Activated T-helper 1 cell treated with anti-CD3 and anti-CD28 coated beads, Interleukin-12 subunit alpha, Interleukin-12 subunit beta, Interleukin-2, Interleukin-4 antibody, amounts not matched to agents 30 ng/mL and 10 ng/mL and 1 ng/mL, durations not matched to agents 14 hours and 24 hours and 36 hours (primary cell): ENCODE measurements at regions not wholly inside any gene's neighbourhood (a gene's known extent, or its start where the extent isn't known, plus 50 kb on each side); places are given as distances from the start of the nearest gene placed in this dataset.

Source experiments
- DNase-seq: peaks from one replicate; pipeline ENCODE4 v3.0.0; 2021; ENCODE audit warnings: low spot score
- H3K27ac Mint-ChIP-seq: one replicate; pipeline ENCODE4 v1.8.0; 2021; ENCODE audit warnings: mild to moderate bottlenecking, mixed read lengths
- H3K27me3 Mint-ChIP-seq: one replicate; pipeline ENCODE4 v1.8.0; 2022; ENCODE audit warnings: mild to moderate bottlenecking, moderate library complexity, mixed read lengths; ENCODE audit not compliant: insufficient read depth
- H3K36me3 Mint-ChIP-seq: one replicate; pipeline ENCODE4 v1.8.0; 2021; ENCODE audit warnings: low read depth, mixed read lengths
- H3K4me1 Mint-ChIP-seq: one replicate; pipeline ENCODE4 v1.8.0; 2021; ENCODE audit warnings: low read depth, mixed read lengths
- H3K4me3 Mint-ChIP-seq: one replicate; pipeline ENCODE4 v1.8.0; 2021; ENCODE audit warnings: mild to moderate bottlenecking, moderate library complexity, mixed read lengths
- H3K9me3 Mint-ChIP-seq: one replicate; pipeline ENCODE4 v1.8.0; 2021; ENCODE audit warnings: mixed read lengths
- intact Hi-C: fragments of 100-400 bp; cut with micrococcal nuclease; formaldehyde crosslinking; loops from one replicate; pipeline ENCODE4 v1.15.1; 2024

DNA sequence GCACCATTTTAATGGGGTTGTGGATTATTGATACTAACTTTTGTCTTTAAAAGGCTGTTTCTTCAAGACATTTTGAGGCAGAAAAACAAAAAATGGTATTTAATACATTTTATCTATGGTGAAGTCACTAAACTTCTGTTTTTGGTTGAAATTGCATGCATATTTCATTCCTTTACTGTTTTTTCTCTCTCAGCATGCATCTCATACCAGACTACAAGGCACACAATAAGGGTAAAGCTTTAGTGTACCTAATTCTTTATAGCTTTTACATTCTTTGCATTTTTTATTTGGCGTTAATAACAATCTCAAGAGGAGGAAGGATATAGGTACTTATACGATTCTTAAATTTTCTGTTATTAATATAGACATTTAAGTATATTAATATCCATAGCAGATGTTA, 151.0 kb upstream of the DKK2 start:
- intact Hi-C loops = no loop called here
- H3K27ac Mint-ChIP-seq = no peak overlapping the region
- no peaks in the 10 kb centered on the region for H3K4me1 Mint-ChIP-seq
- no peaks in the 10 kb centered on the region for H3K27me3 Mint-ChIP-seq
- H3K4me3 Mint-ChIP-seq = no peak overlapping the region
- H3K36me3 Mint-ChIP-seq = no peaks in the 10 kb centered on the region
- H3K9me3 Mint-ChIP-seq = no peaks in the 10 kb centered on the region
- no peak for DNase-seq

DNA sequence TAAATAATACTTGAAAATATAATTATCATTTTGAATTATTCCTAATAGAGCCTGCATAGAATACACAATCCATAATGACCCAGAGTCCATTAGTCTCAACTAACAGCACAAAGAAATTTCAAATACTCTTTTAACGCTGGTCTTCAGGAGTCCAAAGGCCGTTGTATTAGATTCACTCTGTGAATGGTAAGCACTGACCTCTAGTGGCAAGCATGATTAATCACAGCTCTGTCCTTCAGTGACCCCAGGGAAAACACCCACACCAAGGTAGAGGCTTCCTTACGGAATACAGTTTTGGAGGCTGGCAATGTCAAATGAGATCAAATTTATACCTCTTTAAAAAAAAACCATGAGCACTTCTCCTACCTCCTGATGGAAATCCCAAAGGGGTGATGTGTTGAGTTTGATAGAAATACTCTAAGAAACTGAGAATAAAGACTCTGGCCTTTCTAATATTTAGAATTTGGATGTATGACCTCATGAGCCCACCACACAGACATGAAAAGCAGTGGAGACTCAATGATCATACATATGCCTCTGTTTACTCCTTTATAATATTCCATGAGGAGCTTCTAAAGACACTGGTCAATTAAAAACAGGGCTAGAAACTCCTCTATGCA, 147.2 kb upstream of the DKK2 start:
- Mint-ChIP-seq H3K4me1 (no peaks in the 10 kb centered on the region), H3K4me3 (no peak overlapping the region), H3K36me3 (no peaks in the 10 kb centered on the region), H3K9me3 (no peaks in the 10 kb centered on the region), H3K27me3 (no peaks in the 10 kb centered on the region), H3K27ac (no peak overlapping the region)
- no peak for DNase-seq
- intact Hi-C loops = loop anchor here (2.0 kb wide), 1 partner anchor 814 kb away; the partner anchor contains the start of gene GIMD1

DNA sequence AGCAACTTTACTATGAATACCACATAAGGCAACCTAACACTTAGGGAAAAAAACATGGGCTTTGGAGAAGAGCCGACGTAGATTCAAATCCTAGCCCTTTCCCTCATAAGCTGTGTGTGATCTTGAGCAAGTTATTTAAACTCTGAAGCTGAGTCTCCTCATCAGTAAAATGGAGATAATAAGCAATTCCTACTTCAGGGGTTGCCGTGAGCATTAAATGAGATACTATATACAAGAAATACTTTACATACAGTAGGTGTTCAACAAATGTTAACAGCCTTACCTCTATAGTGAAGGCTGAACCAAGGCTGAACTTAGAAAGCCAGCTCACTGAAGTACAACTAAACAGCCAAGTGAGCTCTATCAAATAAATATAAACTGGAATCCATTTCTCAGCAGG, 146.2 kb upstream of the DKK2 start:
- Mint-ChIP-seq H3K9me3 (no peaks in the 10 kb centered on the region), H3K36me3 (no peaks in the 10 kb centered on the region), H3K27ac (no peak overlapping the region), H3K4me1 (no peaks in the 10 kb centered on the region), H3K27me3 (no peaks in the 10 kb centered on the region), H3K4me3 (no peak overlapping the region)
- DNase-seq = no peak
- intact Hi-C loops = loop anchor here (2.0 kb wide), 1 partner anchor 814 kb away; the partner anchor contains the start of gene GIMD1

DNA sequence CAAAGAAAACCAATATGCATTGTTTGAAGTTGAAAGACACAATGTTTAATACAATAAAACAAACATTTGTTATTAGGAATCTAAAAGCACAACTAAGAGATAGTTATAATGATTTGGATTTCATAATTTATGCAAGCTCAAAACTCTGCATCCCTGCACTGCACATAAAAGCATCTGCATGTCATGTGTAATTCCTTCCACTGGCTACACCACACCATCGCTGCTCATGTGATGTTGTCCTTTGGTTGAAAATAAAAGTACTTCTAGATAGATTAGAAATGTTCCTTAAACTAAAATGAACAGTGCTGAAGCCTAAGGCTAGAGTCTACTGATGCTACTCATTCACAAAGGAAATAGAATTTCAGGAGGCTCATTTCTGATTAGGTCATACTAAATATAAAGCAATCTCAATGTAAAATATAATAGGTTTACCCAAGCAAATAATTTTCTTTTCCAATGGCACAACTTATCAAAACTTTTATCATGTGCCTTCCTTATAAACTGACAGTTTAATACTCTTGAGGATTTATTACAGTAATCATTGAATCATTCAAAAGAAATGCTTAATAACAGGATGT, 130.8 kb upstream of the DKK2 start:
- Mint-ChIP-seq H3K4me1 (no peaks in the 10 kb centered on the region), H3K9me3 (peaks cover 10% of the 10 kb centered on the region), H3K27ac (no peak overlapping the region), H3K27me3 (no peaks in the 10 kb centered on the region), H3K4me3 (no peak overlapping the region), H3K36me3 (no peaks in the 10 kb centered on the region)
- intact Hi-C loops = no loop called here
- no peak for DNase-seq

DNA sequence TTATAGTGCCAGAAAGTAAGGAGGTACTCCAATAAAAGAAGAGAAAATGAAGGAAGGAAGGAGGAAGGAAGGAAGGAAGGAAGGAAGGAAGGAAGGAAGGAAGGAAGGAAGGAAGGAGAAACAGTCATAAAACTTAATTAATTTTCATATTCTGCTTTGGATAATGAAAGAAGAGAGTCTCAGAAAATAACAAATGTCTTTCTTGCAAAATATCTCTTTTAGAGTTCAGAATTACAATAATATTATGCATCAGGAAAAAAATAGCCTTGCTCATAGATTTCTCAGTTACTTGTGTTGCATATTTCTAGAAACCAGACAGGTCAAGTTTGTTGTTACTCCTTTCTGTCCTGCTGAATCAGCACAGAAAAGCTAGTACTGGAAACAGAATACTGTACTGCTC, 130.1 kb upstream of the DKK2 start:
- no peak overlapping the region for H3K4me3 Mint-ChIP-seq
- intact Hi-C loops = no loop called here
- no peaks in the 10 kb centered on the region for H3K27me3 Mint-ChIP-seq
- no peak for DNase-seq
- H3K27ac Mint-ChIP-seq = no peak overlapping the region
- no peaks in the 10 kb centered on the region for H3K36me3 Mint-ChIP-seq
- no peaks in the 10 kb centered on the region for H3K4me1 Mint-ChIP-seq
- H3K9me3 Mint-ChIP-seq = peaks cover 10% of the 10 kb centered on the region

DNA sequence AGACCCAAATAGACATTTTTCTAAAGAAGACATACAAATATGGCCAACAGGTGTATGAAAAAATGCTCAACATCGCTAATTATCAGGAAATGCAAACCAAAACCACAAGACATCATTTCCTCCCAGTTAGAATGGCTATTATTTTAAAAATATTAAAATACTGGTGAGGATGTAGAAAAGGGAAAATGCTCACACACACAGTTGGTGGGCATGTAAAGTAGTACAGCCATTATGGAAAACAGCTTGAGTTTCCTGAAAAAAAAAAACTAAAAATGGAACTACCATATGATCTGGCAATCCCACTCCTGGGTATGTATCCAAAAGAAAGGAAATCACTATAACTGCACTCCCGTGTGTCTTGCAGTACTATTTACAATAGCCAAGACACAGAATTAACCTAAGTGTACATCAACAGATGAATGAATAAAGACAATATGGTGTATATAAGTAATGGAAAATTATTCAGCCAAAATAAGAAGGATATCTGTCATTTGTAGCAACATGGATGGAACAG, 128.9 kb upstream of the DKK2 start:
- peaks cover 10% of the 10 kb centered on the region for H3K9me3 Mint-ChIP-seq
- no peak for DNase-seq
- no peak overlapping the region for H3K27ac Mint-ChIP-seq
- H3K4me1 Mint-ChIP-seq = no peaks in the 10 kb centered on the region
- H3K4me3 Mint-ChIP-seq = no peak overlapping the region
- no peaks in the 10 kb centered on the region for H3K27me3 Mint-ChIP-seq
- no peaks in the 10 kb centered on the region for H3K36me3 Mint-ChIP-seq
- intact Hi-C loops = no loop called here

DNA sequence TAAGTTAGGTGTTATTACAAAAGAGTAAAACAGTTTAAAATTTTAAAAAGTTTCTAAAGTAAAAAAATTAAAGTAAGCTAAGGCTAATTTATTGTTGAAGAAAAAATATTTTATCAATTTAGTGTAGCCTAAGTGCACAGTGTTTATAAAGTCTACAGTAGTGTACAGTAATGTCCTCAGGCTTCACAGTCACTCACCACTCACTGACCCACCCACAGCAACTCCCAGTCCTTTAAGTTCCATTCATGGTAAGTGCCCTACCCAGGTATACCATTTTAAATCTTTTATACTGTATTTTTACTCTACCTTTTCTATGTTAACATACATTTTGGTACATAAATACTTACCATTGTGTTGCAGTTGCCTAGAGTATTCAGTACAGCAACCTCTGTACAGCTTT, 120.3 kb upstream of the DKK2 start:
- no peak overlapping the region for H3K27ac Mint-ChIP-seq
- no peaks in the 10 kb centered on the region for H3K4me1 Mint-ChIP-seq
- intact Hi-C loops = no loop called here
- no peak for DNase-seq
- H3K4me3 Mint-ChIP-seq = no peak overlapping the region
- no peaks in the 10 kb centered on the region for H3K36me3 Mint-ChIP-seq
- peaks cover 2% of the 10 kb centered on the region for H3K27me3 Mint-ChIP-seq
- H3K9me3 Mint-ChIP-seq = no peaks in the 10 kb centered on the region

DNA sequence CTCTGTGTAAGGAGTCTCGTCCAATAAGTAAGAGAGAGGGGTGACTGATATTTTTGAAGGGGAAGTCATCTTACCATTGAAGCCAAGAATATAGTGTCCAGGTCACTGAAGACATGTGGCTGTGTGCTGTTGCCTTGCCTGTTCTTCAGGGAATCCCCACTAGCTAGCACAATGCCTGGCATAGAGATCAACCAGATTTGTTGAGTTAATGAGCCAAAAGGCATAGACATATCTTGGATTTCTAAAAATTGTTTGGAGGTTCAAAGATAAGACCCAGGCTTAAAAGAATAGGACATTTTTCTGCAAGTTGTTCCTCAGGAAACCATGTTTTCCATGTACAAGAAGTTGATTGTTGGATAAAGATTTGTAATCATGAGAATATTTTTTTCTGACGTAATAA, 119.3 kb upstream of the DKK2 start:
- DNase-seq = no peak
- intact Hi-C loops = no loop called here
- H3K27ac Mint-ChIP-seq = no peak overlapping the region
- H3K27me3 Mint-ChIP-seq = peaks cover 2% of the 10 kb centered on the region
- H3K9me3 Mint-ChIP-seq = no peaks in the 10 kb centered on the region
- H3K4me3 Mint-ChIP-seq = no peak overlapping the region
- no peaks in the 10 kb centered on the region for H3K36me3 Mint-ChIP-seq
- no peaks in the 10 kb centered on the region for H3K4me1 Mint-ChIP-seq

DNA sequence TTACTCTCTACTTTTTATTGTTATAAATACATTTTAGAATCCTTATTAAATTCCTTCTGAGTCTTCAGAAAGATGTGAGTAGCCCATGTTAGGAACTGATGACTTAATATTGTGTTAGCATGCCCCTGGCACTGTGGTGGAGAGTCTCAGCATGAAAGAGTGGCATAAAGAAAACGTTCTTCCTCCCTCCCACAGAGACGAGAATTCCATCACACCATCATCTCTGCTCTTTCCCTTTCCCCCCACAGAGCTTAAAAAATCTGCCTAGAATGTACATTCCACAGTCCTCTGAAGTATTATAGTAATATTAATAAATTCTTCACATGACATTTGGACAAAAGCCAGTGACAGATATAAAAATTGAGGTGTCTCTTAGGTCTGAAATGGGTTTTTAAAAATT, 117.8 kb upstream of the DKK2 start:
- H3K4me3 Mint-ChIP-seq = no peak overlapping the region
- intact Hi-C loops = no loop called here
- H3K4me1 Mint-ChIP-seq = no peaks in the 10 kb centered on the region
- no peak for DNase-seq
- no peaks in the 10 kb centered on the region for H3K9me3 Mint-ChIP-seq
- no peak overlapping the region for H3K27ac Mint-ChIP-seq
- H3K36me3 Mint-ChIP-seq = no peaks in the 10 kb centered on the region
- peaks cover 2% of the 10 kb centered on the region for H3K27me3 Mint-ChIP-seq

DNA sequence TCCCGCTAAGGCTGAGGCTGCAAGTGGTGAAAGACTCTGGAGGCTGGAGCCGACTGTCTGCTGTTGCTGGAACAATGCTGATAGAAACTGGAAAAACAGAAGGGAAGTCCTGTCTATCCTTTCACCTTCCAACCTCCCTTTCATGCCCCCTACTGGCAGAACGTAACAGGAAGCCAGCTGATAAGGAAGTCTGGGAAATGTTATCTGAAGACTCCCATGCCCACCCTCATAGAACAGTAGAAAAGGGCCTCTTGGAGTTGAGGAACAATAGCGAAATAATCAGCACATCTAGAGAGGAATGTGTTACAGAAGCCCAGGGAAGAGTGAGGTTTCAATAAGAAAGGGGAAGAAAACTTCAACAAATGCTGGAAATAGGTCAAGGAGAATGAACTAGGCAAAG, 117.1 kb upstream of the DKK2 start:
- no peaks in the 10 kb centered on the region for H3K36me3 Mint-ChIP-seq
- H3K9me3 Mint-ChIP-seq = no peaks in the 10 kb centered on the region
- no peak overlapping the region for H3K4me3 Mint-ChIP-seq
- H3K27me3 Mint-ChIP-seq = peaks cover 2% of the 10 kb centered on the region
- no peak overlapping the region for H3K27ac Mint-ChIP-seq
- no peak for DNase-seq
- no peaks in the 10 kb centered on the region for H3K4me1 Mint-ChIP-seq
- intact Hi-C loops = no loop called here

DNA sequence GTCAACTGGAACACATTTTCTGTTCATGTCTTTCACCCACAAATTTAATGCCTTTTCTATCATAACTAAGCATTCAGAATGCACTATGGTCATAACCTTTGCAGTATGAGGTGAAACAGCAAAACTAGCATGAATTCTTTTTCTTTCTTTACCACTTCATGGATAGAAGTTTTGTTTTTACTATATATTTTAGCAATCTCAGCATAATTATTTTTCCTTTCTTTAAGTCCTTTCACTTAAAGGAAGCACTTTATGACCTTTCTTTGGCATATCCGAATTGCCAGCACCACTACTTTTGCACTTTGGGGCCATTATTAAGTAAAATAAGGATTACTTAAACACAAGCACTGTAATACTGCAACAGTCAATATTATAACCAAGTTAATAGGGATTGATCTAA, 115.1 kb upstream of the DKK2 start:
- H3K36me3 Mint-ChIP-seq = no peaks in the 10 kb centered on the region
- H3K4me3 Mint-ChIP-seq = no peak overlapping the region
- no peaks in the 10 kb centered on the region for H3K9me3 Mint-ChIP-seq
- peaks cover 2% of the 10 kb centered on the region for H3K27me3 Mint-ChIP-seq
- no peaks in the 10 kb centered on the region for H3K4me1 Mint-ChIP-seq
- no peak overlapping the region for H3K27ac Mint-ChIP-seq
- no peak for DNase-seq
- intact Hi-C loops = no loop called here

DNA sequence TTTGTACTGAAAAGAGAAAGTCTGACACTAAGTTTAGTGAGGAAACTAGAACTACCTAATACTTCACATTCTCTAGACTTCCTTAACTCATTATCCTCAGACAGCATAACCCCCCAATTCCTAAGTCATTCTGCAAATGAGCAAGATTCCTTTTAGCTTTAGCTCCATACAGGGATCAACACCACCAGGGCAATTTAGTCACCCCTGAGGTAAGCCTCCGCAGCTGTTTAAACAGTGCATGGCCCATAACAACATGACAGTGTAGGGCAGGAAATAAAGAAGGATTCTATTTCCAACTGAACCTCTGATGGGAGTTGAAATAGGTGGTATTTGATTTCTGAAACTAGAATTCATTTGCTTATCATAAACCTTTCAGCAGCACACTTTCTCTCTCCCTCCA, 112.8 kb upstream of the DKK2 start:
- no peaks in the 10 kb centered on the region for H3K36me3 Mint-ChIP-seq
- DNase-seq = no peak
- H3K27ac Mint-ChIP-seq = no peak overlapping the region
- intact Hi-C loops = no loop called here
- H3K4me1 Mint-ChIP-seq = no peaks in the 10 kb centered on the region
- no peaks in the 10 kb centered on the region for H3K9me3 Mint-ChIP-seq
- no peaks in the 10 kb centered on the region for H3K27me3 Mint-ChIP-seq
- H3K4me3 Mint-ChIP-seq = no peak overlapping the region

DNA sequence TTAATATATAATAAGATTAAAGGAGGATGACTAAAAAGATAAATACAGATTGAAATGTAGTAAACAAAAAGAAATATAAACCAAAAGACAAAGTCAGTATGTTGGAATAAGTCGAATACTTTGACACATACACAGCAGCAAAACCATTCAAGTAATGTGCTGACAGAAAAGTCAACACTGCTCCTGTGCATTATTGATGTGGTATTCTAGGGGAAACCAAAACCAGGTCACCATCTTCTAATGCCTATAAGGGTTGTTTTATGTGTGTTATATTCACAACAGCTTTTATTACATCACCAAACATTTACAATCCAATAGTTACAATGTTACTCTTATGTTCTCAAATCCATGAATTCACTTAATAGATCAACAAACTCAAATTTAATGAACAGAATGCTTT, 111.8 kb upstream of the DKK2 start:
- no peaks in the 10 kb centered on the region for H3K9me3 Mint-ChIP-seq
- no peak overlapping the region for H3K27ac Mint-ChIP-seq
- H3K27me3 Mint-ChIP-seq = no peaks in the 10 kb centered on the region
- H3K36me3 Mint-ChIP-seq = no peaks in the 10 kb centered on the region
- DNase-seq = no peak
- no peak overlapping the region for H3K4me3 Mint-ChIP-seq
- H3K4me1 Mint-ChIP-seq = no peaks in the 10 kb centered on the region
- intact Hi-C loops = no loop called here

DNA sequence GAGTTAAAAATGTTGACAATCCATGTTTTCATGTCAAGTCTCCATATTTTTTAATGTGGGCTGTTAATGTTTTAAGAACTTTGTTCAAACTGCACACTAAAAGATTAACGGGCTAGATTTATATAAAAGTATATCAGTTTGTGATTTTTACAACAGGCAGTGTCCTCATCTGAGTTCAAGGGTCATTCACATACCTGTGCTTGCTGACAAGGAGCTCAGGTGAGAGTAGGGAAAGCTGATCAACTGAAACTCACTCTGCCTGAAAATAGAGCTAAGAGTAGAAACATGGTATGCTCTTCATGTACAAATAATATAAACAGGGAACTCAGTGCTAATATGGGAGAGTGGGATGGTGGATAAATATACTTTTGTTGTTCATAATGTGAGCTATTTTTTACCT, 102.3 kb upstream of the DKK2 start:
- intact Hi-C loops = no loop called here
- H3K4me1 Mint-ChIP-seq = no peaks in the 10 kb centered on the region

More for the DNA sequence above, 102.3 kb upstream of the DKK2 start:
- H3K27ac Mint-ChIP-seq = no peak overlapping the region
- no peaks in the 10 kb centered on the region for H3K9me3 Mint-ChIP-seq
- H3K27me3 Mint-ChIP-seq = no peaks in the 10 kb centered on the region
- H3K36me3 Mint-ChIP-seq = no peaks in the 10 kb centered on the region
- DNase-seq = no peak
- no peak overlapping the region for H3K4me3 Mint-ChIP-seq
